ENCODE measurements at regions not wholly inside any gene's neighbourhood (a gene's known extent, or its start where the extent isn't known, plus 50 kb on each side); places are given as distances from the start of the nearest gene placed in this dataset.

DNA sequence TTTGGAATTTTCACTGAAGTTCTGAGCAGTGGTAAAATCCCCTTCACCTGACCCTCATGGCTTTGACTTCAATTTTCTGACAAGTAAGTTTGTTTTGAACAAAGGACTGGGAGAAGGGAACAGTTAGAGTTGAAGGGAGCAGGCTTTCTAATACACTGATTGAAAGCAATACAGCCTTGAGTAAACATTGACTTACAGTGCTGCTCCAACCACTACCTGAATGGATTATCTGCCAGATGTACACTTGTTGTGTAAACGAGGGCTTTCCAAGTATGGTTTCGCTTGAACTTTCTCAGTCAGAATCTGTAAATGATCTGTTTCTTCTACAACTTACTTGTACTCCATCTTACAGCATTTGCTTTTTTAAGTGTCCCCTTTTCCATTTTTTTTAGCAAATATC, 1414.9 kb upstream of the NUDT12 start:
- no peak for TF ChIP-seq SNAI2 (CRISPR knock-in tag; IDR thresholded peaks at IDR 0.05)
- TF ChIP-seq, protein P1, sequence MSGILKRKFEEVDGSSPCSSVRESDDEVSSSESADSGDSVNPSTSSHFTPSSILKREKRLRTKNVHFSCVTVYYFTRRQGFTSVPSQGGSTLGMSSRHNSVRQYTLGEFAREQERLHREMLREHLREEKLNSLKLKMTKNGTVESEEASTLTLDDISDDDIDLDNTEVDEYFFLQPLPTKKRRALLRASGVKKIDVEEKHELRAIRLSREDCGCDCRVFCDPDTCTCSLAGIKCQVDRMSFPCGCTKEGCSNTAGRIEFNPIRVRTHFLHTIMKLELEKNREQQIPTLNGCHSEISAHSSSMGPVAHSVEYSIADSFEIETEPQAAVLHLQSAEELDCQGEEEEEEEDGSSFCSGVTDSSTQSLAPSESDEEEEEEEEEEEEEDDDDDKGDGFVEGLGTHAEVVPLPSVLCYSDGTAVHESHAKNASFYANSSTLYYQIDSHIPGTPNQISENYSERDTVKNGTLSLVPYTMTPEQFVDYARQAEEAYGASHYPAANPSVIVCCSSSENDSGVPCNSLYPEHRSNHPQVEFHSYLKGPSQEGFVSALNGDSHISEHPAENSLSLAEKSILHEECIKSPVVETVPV (CRISPR knock-in tag; IDR thresholded peaks at IDR 0.05): no peak
